ENCODE measurements at regions not wholly inside any gene's neighbourhood (a gene's known extent, or its start where the extent isn't known, plus 50 kb on each side); places are given as distances from the start of the nearest gene placed in this dataset.

DNA sequence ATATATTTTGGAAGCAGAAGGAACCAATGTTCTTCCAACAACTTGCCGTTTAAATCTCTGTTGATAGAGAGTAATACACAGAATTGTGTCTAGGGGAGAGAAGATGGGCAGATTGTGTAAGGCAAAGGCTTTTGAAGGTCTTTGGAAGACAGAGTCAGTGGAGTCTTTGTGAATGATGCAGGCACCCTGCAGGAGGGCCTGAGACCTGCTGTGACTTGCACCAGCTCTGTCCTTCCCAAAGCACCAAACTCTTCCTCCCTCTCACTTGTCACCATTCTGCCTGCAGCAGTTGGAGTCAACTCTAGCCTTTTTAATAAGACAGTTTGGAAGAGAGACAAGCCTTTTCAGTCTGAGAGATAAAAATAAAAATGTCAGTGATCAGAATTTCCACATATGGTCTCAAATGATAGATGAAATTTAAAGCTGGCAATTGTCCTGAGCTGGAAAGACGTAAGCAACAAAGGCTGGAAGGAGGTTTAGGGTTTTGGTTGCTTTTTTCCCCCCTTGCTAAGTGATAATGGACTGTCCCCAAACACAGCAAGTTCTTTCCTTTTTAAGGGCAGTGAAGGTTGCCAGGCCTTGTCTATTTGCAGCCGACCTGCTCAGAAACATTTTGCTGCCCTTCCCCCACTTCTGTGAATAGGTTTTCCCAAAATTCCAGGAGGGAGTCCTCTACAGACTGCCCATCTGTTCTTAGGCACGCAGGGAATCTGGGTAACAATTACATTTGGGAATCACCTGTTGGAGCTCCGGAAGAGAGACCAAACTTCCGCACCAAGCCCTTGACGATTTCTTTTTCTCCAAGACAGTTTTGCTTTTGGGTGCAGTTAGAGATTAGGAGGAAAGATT is 103.0 kb upstream of the NTF3 start:
- H3K4me1 ChIP-seq (ENCODE audit: insufficient read depth, low read length), result no peaks in the 10 kb centered on the region
- H3K27ac ChIP-seq (ENCODE audit: low read length), result no peak overlapping the region
- no peaks in the 10 kb centered on the region for H3K9me3 ChIP-seq (ENCODE audit: low read length)
- H3K9me2 ChIP-seq (replicated peaks; ENCODE audit: low read length), result no peaks in the 10 kb centered on the region
- no peak overlapping the region for H3K9ac ChIP-seq (ENCODE audit: low read length)
- ATAC-seq (no peak), DNase-seq (no peak)
- no peak overlapping the region for H3K4me2 ChIP-seq (ENCODE audit: low read length)
- H3K4me3 ChIP-seq (ENCODE audit: low read length), result no peak overlapping the region
- H3K79me2 ChIP-seq (ENCODE audit: low read length), result no peaks in the 10 kb centered on the region
- no peaks in the 10 kb centered on the region for H3F3A ChIP-seq (ENCODE audit: low read length, unreplicated experiment)
- CTCF ChIA-PET, result no interaction called here
- H4K20me1 ChIP-seq (ENCODE audit: low read length), result no peaks in the 10 kb centered on the region
- TF ChIP-seq, protein P1, sequence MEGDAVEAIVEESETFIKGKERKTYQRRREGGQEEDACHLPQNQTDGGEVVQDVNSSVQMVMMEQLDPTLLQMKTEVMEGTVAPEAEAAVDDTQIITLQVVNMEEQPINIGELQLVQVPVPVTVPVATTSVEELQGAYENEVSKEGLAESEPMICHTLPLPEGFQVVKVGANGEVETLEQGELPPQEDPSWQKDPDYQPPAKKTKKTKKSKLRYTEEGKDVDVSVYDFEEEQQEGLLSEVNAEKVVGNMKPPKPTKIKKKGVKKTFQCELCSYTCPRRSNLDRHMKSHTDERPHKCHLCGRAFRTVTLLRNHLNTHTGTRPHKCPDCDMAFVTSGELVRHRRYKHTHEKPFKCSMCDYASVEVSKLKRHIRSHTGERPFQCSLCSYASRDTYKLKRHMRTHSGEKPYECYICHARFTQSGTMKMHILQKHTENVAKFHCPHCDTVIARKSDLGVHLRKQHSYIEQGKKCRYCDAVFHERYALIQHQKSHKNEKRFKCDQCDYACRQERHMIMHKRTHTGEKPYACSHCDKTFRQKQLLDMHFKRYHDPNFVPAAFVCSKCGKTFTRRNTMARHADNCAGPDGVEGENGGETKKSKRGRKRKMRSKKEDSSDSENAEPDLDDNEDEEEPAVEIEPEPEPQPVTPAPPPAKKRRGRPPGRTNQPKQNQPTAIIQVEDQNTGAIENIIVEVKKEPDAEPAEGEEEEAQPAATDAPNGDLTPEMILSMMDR (conservative IDR thresholded peaks at IDR 0.05; ENCODE audit: low read depth, low read length), result no peak
- TF ChIP-seq EZH2 (IDR thresholded peaks at IDR 0.05; ENCODE audit: low read length, unreplicated experiment) (no peak), EZH2phosphoT487 (IDR thresholded peaks at IDR 0.05; ENCODE audit: borderline replicate concordance, low read length) (no peak)
- BruUV-seq (replicated peaks), result no TSS peak
- H3K36me3 ChIP-seq (ENCODE audit: low read depth, low read length), result no peaks in the 10 kb centered on the region
- H3K27me3 ChIP-seq (ENCODE audit: low read length), result no peaks in the 10 kb centered on the region
- no peak overlapping the region for H2AFZ ChIP-seq (ENCODE audit: low read length)
- POLR2A ChIA-PET (ENCODE audit: unreplicated experiment), result no interaction called here
- intact Hi-C loops (cut with micrococcal nuclease), result no loop called here

DNA sequence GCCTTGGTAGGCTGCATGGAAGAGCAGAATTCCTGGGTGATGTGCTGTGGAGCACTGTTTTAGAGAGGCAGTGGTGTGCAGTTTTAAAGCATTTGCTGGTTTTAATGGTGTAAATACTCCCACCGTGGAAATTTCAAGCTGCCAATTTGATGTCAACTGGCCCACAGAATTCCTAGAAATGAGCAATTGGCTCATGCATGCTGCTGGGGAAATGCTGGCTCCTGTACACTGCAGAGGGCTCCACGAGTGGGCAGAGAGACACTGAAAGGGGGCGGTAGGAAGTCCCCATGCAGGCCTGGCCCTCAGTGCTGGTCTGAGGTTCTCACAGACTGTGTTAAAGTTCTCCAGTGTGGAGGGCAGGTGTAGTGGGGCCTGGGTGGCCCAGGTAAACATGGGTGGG is 99.4 kb upstream of the NTF3 start:
- H3K36me3 ChIP-seq (ENCODE audit: low read depth, low read length), result no peaks in the 10 kb centered on the region
- POLR2A ChIA-PET (ENCODE audit: unreplicated experiment), result no interaction called here
- intact Hi-C loops (cut with micrococcal nuclease), result no loop called here
- no peak overlapping the region for H2AFZ ChIP-seq (ENCODE audit: low read length)
- no peak overlapping the region for H3K4me2 ChIP-seq (ENCODE audit: low read length)
- H3K9me3 ChIP-seq (ENCODE audit: low read length), result no peaks in the 10 kb centered on the region
- TF ChIP-seq, protein P1 (conservative IDR thresholded peaks at IDR 0.05; ENCODE audit: low read depth, low read length), result no peak
- TF ChIP-seq EZH2phosphoT487 (IDR thresholded peaks at IDR 0.05; ENCODE audit: borderline replicate concordance, low read length), result no peak
- TF ChIP-seq EZH2 (IDR thresholded peaks at IDR 0.05; ENCODE audit: low read length, unreplicated experiment), result no peak
- BruUV-seq (replicated peaks), result no TSS peak
- no peaks in the 10 kb centered on the region for H3K79me2 ChIP-seq (ENCODE audit: low read length)
- no peaks in the 10 kb centered on the region for H3K9me2 ChIP-seq (replicated peaks; ENCODE audit: low read length)
- H3F3A ChIP-seq (ENCODE audit: low read length, unreplicated experiment), result no peaks in the 10 kb centered on the region
- H3K4me3 ChIP-seq (ENCODE audit: low read length), result no peak overlapping the region
- H3K9ac ChIP-seq (ENCODE audit: low read length), result no peak overlapping the region
- CTCF ChIA-PET, result no interaction called here
- DNase-seq (no peak), ATAC-seq (no peak)
- H3K27me3 ChIP-seq (ENCODE audit: low read length), result no peaks in the 10 kb centered on the region
- no peaks in the 10 kb centered on the region for H3K4me1 ChIP-seq (ENCODE audit: insufficient read depth, low read length)
- H4K20me1 ChIP-seq (ENCODE audit: low read length), result no peaks in the 10 kb centered on the region
- no peak overlapping the region for H3K27ac ChIP-seq (ENCODE audit: low read length)

DNA sequence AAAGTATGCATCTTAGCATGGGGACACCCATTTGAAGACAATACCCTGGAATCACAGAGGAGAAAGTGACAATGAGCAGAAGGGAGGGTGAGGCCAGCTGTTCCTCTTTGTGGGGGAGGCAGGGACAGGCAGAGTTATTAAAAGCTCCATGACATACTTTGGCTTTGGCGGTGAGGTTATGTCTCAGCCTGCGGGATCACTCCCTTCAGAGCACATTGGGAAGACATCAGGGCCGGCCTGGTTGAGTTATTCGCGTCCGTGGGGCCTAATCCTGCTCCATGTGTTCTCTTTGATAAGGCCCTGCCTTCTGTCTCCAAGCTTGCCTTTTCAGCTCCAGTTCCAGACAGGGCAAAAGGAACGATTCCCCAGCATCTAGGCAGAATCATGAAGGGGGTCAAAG is 98.8 kb upstream of the NTF3 start:
- Histone ChIP-seq H3K4me1 (ENCODE audit: insufficient read depth, low read length) (no peaks in the 10 kb centered on the region), H3K27ac (ENCODE audit: low read length) (no peak overlapping the region), H3K9me2 (replicated peaks; ENCODE audit: low read length) (no peaks in the 10 kb centered on the region), H3K4me2 (ENCODE audit: low read length) (no peak overlapping the region), H3K4me3 (ENCODE audit: low read length) (no peak overlapping the region), H3K9me3 (ENCODE audit: low read length) (no peaks in the 10 kb centered on the region), H3K36me3 (ENCODE audit: low read depth, low read length) (no peaks in the 10 kb centered on the region), H3K27me3 (ENCODE audit: low read length) (no peaks in the 10 kb centered on the region), H4K20me1 (ENCODE audit: low read length) (no peaks in the 10 kb centered on the region), H3F3A (ENCODE audit: low read length, unreplicated experiment) (no peaks in the 10 kb centered on the region), H3K9ac (ENCODE audit: low read length) (no peak overlapping the region), H3K79me2 (ENCODE audit: low read length) (no peaks in the 10 kb centered on the region), H2AFZ (ENCODE audit: low read length) (no peak overlapping the region)
- intact Hi-C loops (cut with micrococcal nuclease), result no loop called here
- no peak for ATAC-seq
- BruUV-seq (replicated peaks), result no TSS peak
- TF ChIP-seq EZH2phosphoT487 (IDR thresholded peaks at IDR 0.05; ENCODE audit: borderline replicate concordance, low read length), result no peak
- TF ChIP-seq, protein P1 (conservative IDR thresholded peaks at IDR 0.05; ENCODE audit: low read depth, low read length), result no peak
- no peak for TF ChIP-seq EZH2 (IDR thresholded peaks at IDR 0.05; ENCODE audit: low read length, unreplicated experiment)
- ChIA-PET CTCF (no interaction called here), POLR2A (ENCODE audit: unreplicated experiment) (no interaction called here)
- no peak for DNase-seq
